Glutamatergic neuron (in vitro differentiated cells): ENCODE measurements at regions not wholly inside any gene's neighbourhood (a gene's known extent, or its start where the extent isn't known, plus 50 kb on each side); places are given as distances from the start of the nearest gene placed in this dataset.

ENCODE experiments used
- DNase-seq: peaks from one replicate; pipeline ENCODE4 v3.0.0; 2022
- H3K27ac Mint-ChIP-seq: one replicate; pipeline ENCODE4 v1.8.0; 2020; ENCODE audit warnings: mild to moderate bottlenecking, mixed read lengths, inconsistent platforms; ENCODE audit not compliant: unreplicated experiment
- H3K27me3 Mint-ChIP-seq: one replicate; pipeline ENCODE4 v1.8.0; 2020; ENCODE audit warnings: mild to moderate bottlenecking, moderate library complexity, mixed read lengths, inconsistent platforms; ENCODE audit not compliant: unreplicated experiment
- H3K36me3 Mint-ChIP-seq: one replicate; pipeline ENCODE4 v1.8.0; 2020; ENCODE audit warnings: mild to moderate bottlenecking, mixed read lengths, inconsistent platforms; ENCODE audit not compliant: unreplicated experiment
- H3K4me1 Mint-ChIP-seq: one replicate; pipeline ENCODE4 v1.8.0; 2020; ENCODE audit warnings: mild to moderate bottlenecking, low read depth, mixed read lengths, inconsistent platforms; ENCODE audit not compliant: unreplicated experiment
- H3K4me3 Mint-ChIP-seq: one replicate; pipeline ENCODE4 v1.8.0; 2020; ENCODE audit warnings: mild to moderate bottlenecking, mixed read lengths, inconsistent platforms; ENCODE audit not compliant: unreplicated experiment
- H3K9me3 Mint-ChIP-seq: one replicate; pipeline ENCODE4 v1.8.0; 2020; ENCODE audit warnings: mild to moderate bottlenecking, moderate library complexity, mixed read lengths, inconsistent platforms; ENCODE audit not compliant: unreplicated experiment
- CTCF ChIP-seq: fragments of 200-600 bp; sonication (generic); IDR thresholded peaks from one replicate; pipeline ENCODE4 v1.5.0; 2021; ENCODE audit not compliant: partially characterized antibody, unreplicated experiment

DNA sequence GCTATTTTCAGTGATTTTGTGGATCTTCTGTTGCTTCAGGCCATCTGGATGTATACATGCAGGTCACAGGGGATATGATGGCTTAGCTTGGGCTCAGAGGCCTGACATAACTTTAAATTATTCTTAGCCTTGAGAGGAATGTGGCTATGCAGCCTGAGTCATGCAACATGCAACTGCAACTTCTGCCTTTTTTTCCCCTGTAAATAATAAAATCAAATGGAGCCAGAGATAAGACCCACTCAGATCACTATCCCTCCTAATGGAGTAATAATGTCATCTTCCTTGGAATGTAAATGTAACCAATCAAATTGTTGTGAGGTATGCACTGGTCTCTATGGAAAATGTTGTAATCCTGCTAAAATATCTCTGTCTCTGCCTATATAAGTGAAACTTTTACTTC, 54.9 kb downstream of the MAGEB17 start:
- no peak for DNase-seq
- Mint-ChIP-seq H3K9me3 (peaks cover 5% of the 10 kb centered on the region), H3K27ac (no peak overlapping the region), H3K4me3 (no peak overlapping the region), H3K36me3 (peaks cover 6% of the 10 kb centered on the region), H3K27me3 (no peaks in the 10 kb centered on the region), H3K4me1 (no peaks in the 10 kb centered on the region)
- TF ChIP-seq CTCF, result no peak

- H3K27ac Mint-ChIP-seq, result no peak overlapping the region
- H3K4me3 Mint-ChIP-seq, result no peak overlapping the region
- peaks cover 6% of the 10 kb centered on the region for H3K36me3 Mint-ChIP-seq
- TF ChIP-seq CTCF, result no peak
- no peaks in the 10 kb centered on the region for H3K4me1 Mint-ChIP-seq
- no peak for DNase-seq
- peaks cover 5% of the 10 kb centered on the region for H3K9me3 Mint-ChIP-seq
- H3K27me3 Mint-ChIP-seq, result no peaks in the 10 kb centered on the region
Measured at GRCh38 chrX:16223385-16223784, 56.1 kb downstream of the MAGEB17 start.

DNA sequence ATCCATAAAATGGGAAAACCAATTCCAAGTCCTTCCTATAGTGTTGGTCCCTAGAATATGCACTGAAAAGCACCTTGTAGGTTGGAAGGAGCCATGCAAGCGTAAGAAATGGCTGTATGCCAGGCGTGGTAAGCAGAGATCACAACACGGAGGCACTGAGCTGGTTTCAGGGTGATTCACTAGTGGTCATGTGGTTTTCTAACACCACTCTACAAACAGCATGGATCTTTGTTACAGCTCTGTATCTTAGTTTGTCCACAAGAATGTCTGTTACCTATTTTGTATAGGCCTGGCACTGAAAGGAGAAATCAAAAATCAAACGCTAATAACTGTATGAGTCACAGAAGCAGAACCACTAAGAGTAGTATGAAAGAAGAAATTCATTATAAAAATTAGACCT, 71.9 kb downstream of the MAGEB17 start:
- Mint-ChIP-seq H3K27ac (no peak overlapping the region), H3K9me3 (no peaks in the 10 kb centered on the region), H3K4me1 (no peaks in the 10 kb centered on the region), H3K27me3 (no peaks in the 10 kb centered on the region), H3K36me3 (no peaks in the 10 kb centered on the region), H3K4me3 (no peak overlapping the region)
- no peak for DNase-seq
- no peak for TF ChIP-seq CTCF

GRCh38 chrX:16240231-16240905, 73.1 kb downstream of the MAGEB17 start:
- Mint-ChIP-seq H3K4me3 (no peak overlapping the region), H3K4me1 (no peaks in the 10 kb centered on the region), H3K27me3 (no peaks in the 10 kb centered on the region), H3K27ac (no peak overlapping the region), H3K36me3 (no peaks in the 10 kb centered on the region), H3K9me3 (no peaks in the 10 kb centered on the region)
- no peak for TF ChIP-seq CTCF
- no peak for DNase-seq

DNA sequence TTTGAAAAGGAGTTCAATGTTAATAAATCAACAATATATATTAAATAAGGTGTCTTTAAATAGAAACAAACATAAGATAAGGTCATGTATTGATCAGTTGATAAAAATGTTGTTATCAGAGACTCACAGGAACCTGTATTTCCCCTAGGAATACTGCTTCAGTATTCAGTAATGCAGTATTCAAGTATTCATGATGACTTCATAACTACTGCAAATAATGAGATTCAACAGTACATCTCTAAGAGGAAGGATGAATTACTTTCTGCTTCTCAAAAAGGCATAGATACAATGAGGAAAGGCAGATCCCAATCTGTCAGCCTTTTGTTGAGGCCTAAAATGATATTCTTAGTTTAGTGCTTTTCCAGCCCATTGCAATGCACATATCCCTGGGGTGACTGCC, 73.7 kb downstream of the MAGEB17 start:
- no peak for DNase-seq
- TF ChIP-seq CTCF, result no peak
- Mint-ChIP-seq H3K27me3 (no peaks in the 10 kb centered on the region), H3K9me3 (no peaks in the 10 kb centered on the region), H3K36me3 (no peaks in the 10 kb centered on the region), H3K4me3 (no peak overlapping the region), H3K4me1 (no peaks in the 10 kb centered on the region), H3K27ac (no peak overlapping the region)
